ENCODE measurements at regions not wholly inside any gene's neighbourhood (a gene's known extent, or its start where the extent isn't known, plus 50 kb on each side); places are given as distances from the start of the nearest gene placed in this dataset.
"Not testable (repeated sequence)": the region's sequence is repeated elsewhere in the genome, so short reads cannot be mapped to it uniquely, and the experiment has no call there.

GRCh38 chr5:9743507-9743906 lies 113.4 kb upstream of the TAS2R1 start:
- Histone ChIP-seq H3K36me3 (ENCODE audit: control insufficient read depth in 1 of 2, insufficient read depth in 2 of 2, low read length in 1 of 2) (no peaks in the 10 kb centered on the region), H3K27ac (ENCODE audit: low read depth in 1 of 2, low read length in 2 of 2) (no peak overlapping the region), H3K27me3 (ENCODE audit: control insufficient read depth in 1 of 2, insufficient read depth in 2 of 2, low read length in 1 of 2) (no peaks in the 10 kb centered on the region), H3K4me3 (ENCODE audit: low read length in 2 of 2) (no peak overlapping the region), H3K9me3 (ENCODE audit: control insufficient read depth, low read length) (no peaks in the 10 kb centered on the region), H3K4me1 (ENCODE audit: control insufficient read depth in 1 of 2, insufficient read depth in 2 of 2, low read length in 2 of 2) (no peaks in the 10 kb centered on the region)
- ATAC-seq (ENCODE audit: low FRiP score): no peak
- no peak for DNase-seq
- intact Hi-C loops (cut with DNase I): no loop called here
- 95 to 96% methylated on average over 3 of the region's 3 CpGs for WGBS, 2 donors

GRCh38 chr5:9742848-9743247 lies 112.7 kb upstream of the TAS2R1 start:
- 95% methylated on average over 1 of the region's 1 CpG for WGBS, 2 donors
- intact Hi-C loops (cut with DNase I): no loop called here
- H3K27me3 ChIP-seq (ENCODE audit: control insufficient read depth in 1 of 2, insufficient read depth in 2 of 2, low read length in 1 of 2): no peaks in the 10 kb centered on the region
- H3K27ac ChIP-seq (ENCODE audit: low read depth in 1 of 2, low read length in 2 of 2): no peak overlapping the region
- ATAC-seq (ENCODE audit: low FRiP score) (no peak), DNase-seq (no peak)
- H3K9me3 ChIP-seq (ENCODE audit: control insufficient read depth, low read length): no peaks in the 10 kb centered on the region
- no peaks in the 10 kb centered on the region for H3K36me3 ChIP-seq (ENCODE audit: control insufficient read depth in 1 of 2, insufficient read depth in 2 of 2, low read length in 1 of 2)
- no peaks in the 10 kb centered on the region for H3K4me1 ChIP-seq (ENCODE audit: control insufficient read depth in 1 of 2, insufficient read depth in 2 of 2, low read length in 2 of 2)
- no peak overlapping the region for H3K4me3 ChIP-seq (ENCODE audit: low read length in 2 of 2)

DNA sequence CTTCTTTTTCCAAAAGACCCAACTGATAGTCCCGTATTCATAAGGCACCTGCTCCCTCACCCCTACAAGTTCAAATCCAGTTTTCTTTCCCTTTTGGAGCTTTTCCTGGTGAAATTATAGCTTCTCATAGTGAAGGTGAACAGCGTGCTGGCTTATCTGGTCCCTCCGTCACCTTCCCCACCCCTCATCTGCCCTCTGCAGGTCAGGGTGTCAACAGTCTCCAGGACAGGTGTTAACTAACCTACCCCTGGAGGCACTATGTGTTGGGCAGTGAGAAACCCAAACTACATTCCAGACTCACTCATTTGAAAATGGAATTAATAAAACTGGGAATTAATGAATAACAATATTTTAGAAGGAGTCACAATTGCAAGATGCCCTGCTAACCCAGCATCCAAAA lies 109.0 kb upstream of the TAS2R1 start:
- DNase-seq (no peak), ATAC-seq (ENCODE audit: low FRiP score) (no peak)
- intact Hi-C loops (cut with DNase I): no loop called here
- no peaks in the 10 kb centered on the region for H3K4me1 ChIP-seq (ENCODE audit: control insufficient read depth in 1 of 2, insufficient read depth in 2 of 2, low read length in 2 of 2)
- no peak overlapping the region for H3K4me3 ChIP-seq (ENCODE audit: low read length in 2 of 2)
- no peaks in the 10 kb centered on the region for H3K27me3 ChIP-seq (ENCODE audit: control insufficient read depth in 1 of 2, insufficient read depth in 2 of 2, low read length in 1 of 2)
- no peak overlapping the region for H3K27ac ChIP-seq (ENCODE audit: low read depth in 1 of 2, low read length in 2 of 2)
- no peaks in the 10 kb centered on the region for H3K9me3 ChIP-seq (ENCODE audit: control insufficient read depth, low read length)
- no peaks in the 10 kb centered on the region for H3K36me3 ChIP-seq (ENCODE audit: control insufficient read depth in 1 of 2, insufficient read depth in 2 of 2, low read length in 1 of 2)
- 93 to 99% methylated on average over 3 of the region's 3 CpGs for WGBS, 2 donors

DNA sequence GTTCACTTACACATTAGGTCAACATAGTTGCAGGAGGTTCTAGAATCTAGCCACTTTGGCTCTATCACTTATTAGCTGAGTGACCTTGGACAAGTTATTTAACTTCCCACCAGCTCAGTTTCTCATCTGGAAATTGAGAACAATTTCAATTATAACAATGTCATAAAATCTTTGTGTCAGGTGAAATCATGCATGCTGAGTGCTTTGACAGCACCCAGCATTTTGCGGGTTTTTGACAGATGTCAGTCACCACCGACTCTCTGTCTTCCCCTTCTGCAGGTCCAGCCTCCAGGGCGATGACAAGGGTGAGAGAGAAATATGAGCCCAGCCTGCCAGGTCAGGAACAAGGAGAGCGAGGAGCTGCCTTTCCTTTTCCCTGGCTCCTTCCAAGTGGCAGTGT lies 107.1 kb upstream of the TAS2R1 start:
- no peak overlapping the region for H3K4me3 ChIP-seq (ENCODE audit: low read length in 2 of 2)
- H3K27ac ChIP-seq (ENCODE audit: low read depth in 1 of 2, low read length in 2 of 2): no peak overlapping the region
- DNase-seq (no peak), ATAC-seq (ENCODE audit: low FRiP score) (no peak)
- intact Hi-C loops (cut with DNase I): no loop called here
- H3K36me3 ChIP-seq (ENCODE audit: control insufficient read depth in 1 of 2, insufficient read depth in 2 of 2, low read length in 1 of 2): no peaks in the 10 kb centered on the region
- no peaks in the 10 kb centered on the region for H3K27me3 ChIP-seq (ENCODE audit: control insufficient read depth in 1 of 2, insufficient read depth in 2 of 2, low read length in 1 of 2)
- H3K4me1 ChIP-seq (ENCODE audit: control insufficient read depth in 1 of 2, insufficient read depth in 2 of 2, low read length in 2 of 2): no peaks in the 10 kb centered on the region
- WGBS, 2 donors: 87 to 90% methylated on average over 4 of the region's 4 CpGs
- no peaks in the 10 kb centered on the region for H3K9me3 ChIP-seq (ENCODE audit: control insufficient read depth, low read length)

- Histone ChIP-seq H3K27ac (ENCODE audit: low read depth in 1 of 2, low read length in 2 of 2) (no peak overlapping the region), H3K27me3 (ENCODE audit: control insufficient read depth in 1 of 2, insufficient read depth in 2 of 2, low read length in 1 of 2) (no peaks in the 10 kb centered on the region), H3K36me3 (ENCODE audit: control insufficient read depth in 1 of 2, insufficient read depth in 2 of 2, low read length in 1 of 2) (no peaks in the 10 kb centered on the region), H3K9me3 (ENCODE audit: control insufficient read depth, low read length) (no peaks in the 10 kb centered on the region), H3K4me1 (ENCODE audit: control insufficient read depth in 1 of 2, insufficient read depth in 2 of 2, low read length in 2 of 2) (no peaks in the 10 kb centered on the region), H3K4me3 (ENCODE audit: low read length in 2 of 2) (no peak overlapping the region)
- ATAC-seq (ENCODE audit: low FRiP score): no peak
- WGBS, 2 donors: 8 to 12% methylated on average over 4 of the region's 4 CpGs
- no peak for DNase-seq
- intact Hi-C loops (cut with DNase I): no loop called here
These were observed 103.3 kb upstream of the TAS2R1 start for GRCh38 chr5:9733486-9733885.

- ATAC-seq (ENCODE audit: low FRiP score) (no peak), DNase-seq (peak in 1 of 2 donors; percentile 74)
- no peak overlapping the region for H3K4me3 ChIP-seq (ENCODE audit: low read length in 2 of 2)
- H3K27ac ChIP-seq (ENCODE audit: low read depth in 1 of 2, low read length in 2 of 2): no peak overlapping the region
- intact Hi-C loops (cut with DNase I): no loop called here
- no peaks in the 10 kb centered on the region for H3K36me3 ChIP-seq (ENCODE audit: control insufficient read depth in 1 of 2, insufficient read depth in 2 of 2, low read length in 1 of 2)
- H3K27me3 ChIP-seq (ENCODE audit: control insufficient read depth in 1 of 2, insufficient read depth in 2 of 2, low read length in 1 of 2): no peaks in the 10 kb centered on the region
- H3K4me1 ChIP-seq (ENCODE audit: control insufficient read depth in 1 of 2, insufficient read depth in 2 of 2, low read length in 2 of 2): no peaks in the 10 kb centered on the region
- no peaks in the 10 kb centered on the region for H3K9me3 ChIP-seq (ENCODE audit: control insufficient read depth, low read length)
- 82 to 95% methylated on average over 11 of the region's 11 CpGs for WGBS, 2 donors
These were observed 101.0 kb upstream of the TAS2R1 start for GRCh38 chr5:9731159-9731558.

- H3K27ac ChIP-seq (ENCODE audit: low read depth in 1 of 2, low read length in 2 of 2): no peak overlapping the region
- H3K36me3 ChIP-seq (ENCODE audit: control insufficient read depth in 1 of 2, insufficient read depth in 2 of 2, low read length in 1 of 2): no peaks in the 10 kb centered on the region
- H3K4me3 ChIP-seq (ENCODE audit: low read length in 2 of 2): no peak overlapping the region
- H3K9me3 ChIP-seq (ENCODE audit: control insufficient read depth, low read length): no peaks in the 10 kb centered on the region
- no peaks in the 10 kb centered on the region for H3K4me1 ChIP-seq (ENCODE audit: control insufficient read depth in 1 of 2, insufficient read depth in 2 of 2, low read length in 2 of 2)
- ATAC-seq (ENCODE audit: low FRiP score): no peak
- H3K27me3 ChIP-seq (ENCODE audit: control insufficient read depth in 1 of 2, insufficient read depth in 2 of 2, low read length in 1 of 2): no peaks in the 10 kb centered on the region
- no peak for DNase-seq
- intact Hi-C loops (cut with DNase I): no loop called here
- WGBS, 2 donors: 57 to 72% methylated on average over 2 of the region's 2 CpGs
These were observed 98.1 kb upstream of the TAS2R1 start for GRCh38 chr5:9728261-9728660.

DNA sequence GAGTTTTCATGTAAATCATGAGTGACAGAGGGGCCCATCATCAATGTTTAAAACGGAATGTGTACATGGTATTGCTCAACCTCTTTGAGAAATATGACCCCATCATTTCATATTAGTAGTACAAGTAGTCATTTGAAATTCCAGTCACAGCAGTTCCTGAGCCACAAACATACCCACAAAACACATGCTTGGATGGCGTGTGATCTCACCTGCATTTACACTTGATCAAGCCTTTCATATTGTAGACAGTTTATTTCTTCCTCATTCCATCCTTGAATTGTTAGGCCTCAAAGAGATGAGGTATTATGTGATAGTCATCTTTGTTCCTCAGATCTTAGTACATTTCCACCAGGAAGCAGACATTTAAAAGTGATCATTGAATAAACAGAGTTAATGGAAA lies 96.8 kb upstream of the TAS2R1 start:
- 90 to 93% methylated on average over 2 of the region's 2 CpGs for WGBS, 2 donors
- Histone ChIP-seq H3K27me3 (ENCODE audit: control insufficient read depth in 1 of 2, insufficient read depth in 2 of 2, low read length in 1 of 2) (no peaks in the 10 kb centered on the region), H3K4me3 (ENCODE audit: low read length in 2 of 2) (no peak overlapping the region), H3K9me3 (ENCODE audit: control insufficient read depth, low read length) (no peaks in the 10 kb centered on the region), H3K4me1 (ENCODE audit: control insufficient read depth in 1 of 2, insufficient read depth in 2 of 2, low read length in 2 of 2) (no peaks in the 10 kb centered on the region), H3K36me3 (ENCODE audit: control insufficient read depth in 1 of 2, insufficient read depth in 2 of 2, low read length in 1 of 2) (no peaks in the 10 kb centered on the region), H3K27ac (ENCODE audit: low read depth in 1 of 2, low read length in 2 of 2) (no peak overlapping the region)
- ATAC-seq (ENCODE audit: low FRiP score) (no peak), DNase-seq (no peak)
- intact Hi-C loops (cut with DNase I): no loop called here

DNA sequence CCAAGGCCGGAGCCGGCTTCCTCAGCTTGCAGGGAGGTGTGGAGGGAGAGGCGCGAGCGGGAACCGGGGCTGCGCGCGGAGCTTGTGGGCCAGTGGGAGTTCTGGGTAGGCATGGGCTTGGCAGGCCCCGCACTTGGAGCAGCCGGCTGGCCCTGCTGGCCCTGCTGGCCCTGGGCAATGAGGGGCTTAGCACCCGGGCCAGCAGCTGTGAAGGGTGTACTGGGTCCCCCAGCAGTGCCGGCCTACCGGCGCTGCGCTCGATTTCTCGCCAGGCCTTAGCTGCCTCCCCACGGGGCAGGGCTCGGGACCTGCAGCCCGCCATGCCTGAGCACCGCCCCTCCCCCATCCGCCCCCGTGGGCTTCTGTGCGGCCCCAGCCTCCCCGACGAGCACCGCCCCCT lies 95.1 kb upstream of the TAS2R1 start:
- H3K4me3 ChIP-seq (ENCODE audit: low read length in 2 of 2); H3K27me3 ChIP-seq (ENCODE audit: control insufficient read depth in 1 of 2, insufficient read depth in 2 of 2, low read length in 1 of 2); H3K27ac ChIP-seq (ENCODE audit: low read depth in 1 of 2, low read length in 2 of 2); H3K36me3 ChIP-seq (ENCODE audit: control insufficient read depth in 1 of 2, insufficient read depth in 2 of 2, low read length in 1 of 2); ATAC-seq (ENCODE audit: low FRiP score); H3K9me3 ChIP-seq (ENCODE audit: control insufficient read depth, low read length); H3K4me1 ChIP-seq (ENCODE audit: control insufficient read depth in 1 of 2, insufficient read depth in 2 of 2, low read length in 2 of 2); intact Hi-C loops (cut with DNase I); DNase-seq: not testable (repeated sequence)
- WGBS, 2 donors: 95 to 97% methylated on average over 23 to 28 of the region's 28 CpGs

Measured in aorta (tissue), 5 donors.